ENCODE measurements at regions not wholly inside any gene's neighbourhood (a gene's known extent, or its start where the extent isn't known, plus 50 kb on each side); places are given as distances from the start of the nearest gene placed in this dataset.
A peak's percentile ranks its signal among the peaks of the same experiment; 100 is the strongest.

DNA sequence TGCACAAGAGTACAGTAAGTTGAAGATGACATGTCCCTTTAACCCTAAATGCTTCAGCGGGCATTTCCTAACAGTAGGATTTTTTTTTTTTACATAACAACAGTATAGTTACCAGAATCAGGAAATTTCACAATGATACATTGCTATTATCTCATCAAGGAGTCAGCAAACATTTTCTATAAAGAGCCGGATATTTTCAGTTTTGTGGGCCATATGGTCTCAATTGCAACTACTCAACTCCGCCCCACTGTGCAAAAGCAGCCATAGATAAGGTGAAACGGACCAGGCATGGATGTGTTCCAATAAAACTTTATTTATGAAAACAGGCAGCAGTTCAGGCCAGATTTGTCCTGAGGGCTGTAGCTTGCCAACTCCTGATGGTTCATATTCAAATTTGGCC, 130.6 kb downstream of the SMAD6 start:
- no peak for DNase-seq

DNA sequence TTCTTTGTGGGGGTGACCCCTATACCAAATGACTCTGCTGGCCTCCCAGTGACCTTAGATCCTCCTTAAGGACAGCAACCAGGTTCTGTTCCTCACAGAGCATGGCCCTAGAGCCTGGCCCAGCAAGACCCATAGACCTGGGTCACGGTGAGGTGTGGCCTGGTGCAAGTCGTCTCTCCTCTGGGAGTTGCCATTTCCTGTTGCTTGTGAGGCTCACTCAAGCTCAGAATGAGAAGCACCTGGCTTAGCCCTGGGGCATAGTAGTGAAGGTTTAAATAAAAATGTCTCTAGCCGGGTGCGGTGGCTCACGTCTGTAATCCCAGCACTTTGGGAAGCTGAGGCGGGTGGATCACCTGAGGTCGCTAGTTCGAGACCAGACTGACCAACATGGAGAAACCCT, 131.3 kb downstream of the SMAD6 start:
- DNase-seq: no peak

DNA sequence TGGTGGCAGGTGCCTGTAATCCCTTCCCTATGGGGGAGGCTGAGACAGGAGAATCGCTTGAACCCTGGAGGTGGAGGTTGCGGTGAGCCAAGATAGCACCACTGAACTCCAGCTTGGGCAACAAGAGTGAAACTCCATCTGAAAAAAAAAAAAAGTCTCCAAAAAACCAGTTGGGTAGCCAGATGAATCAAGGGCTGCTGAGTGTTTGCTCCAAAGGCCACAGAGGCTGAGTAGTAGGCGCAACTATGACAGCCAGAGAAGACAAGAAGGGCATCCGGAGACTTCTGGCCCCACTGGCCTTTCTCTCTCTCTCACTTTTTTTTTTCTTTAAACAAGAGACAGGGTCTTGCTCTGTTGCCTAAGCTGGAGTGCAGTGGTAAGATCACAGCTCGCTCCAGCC, 131.8 kb downstream of the SMAD6 start:
- no peak for DNase-seq

DNA sequence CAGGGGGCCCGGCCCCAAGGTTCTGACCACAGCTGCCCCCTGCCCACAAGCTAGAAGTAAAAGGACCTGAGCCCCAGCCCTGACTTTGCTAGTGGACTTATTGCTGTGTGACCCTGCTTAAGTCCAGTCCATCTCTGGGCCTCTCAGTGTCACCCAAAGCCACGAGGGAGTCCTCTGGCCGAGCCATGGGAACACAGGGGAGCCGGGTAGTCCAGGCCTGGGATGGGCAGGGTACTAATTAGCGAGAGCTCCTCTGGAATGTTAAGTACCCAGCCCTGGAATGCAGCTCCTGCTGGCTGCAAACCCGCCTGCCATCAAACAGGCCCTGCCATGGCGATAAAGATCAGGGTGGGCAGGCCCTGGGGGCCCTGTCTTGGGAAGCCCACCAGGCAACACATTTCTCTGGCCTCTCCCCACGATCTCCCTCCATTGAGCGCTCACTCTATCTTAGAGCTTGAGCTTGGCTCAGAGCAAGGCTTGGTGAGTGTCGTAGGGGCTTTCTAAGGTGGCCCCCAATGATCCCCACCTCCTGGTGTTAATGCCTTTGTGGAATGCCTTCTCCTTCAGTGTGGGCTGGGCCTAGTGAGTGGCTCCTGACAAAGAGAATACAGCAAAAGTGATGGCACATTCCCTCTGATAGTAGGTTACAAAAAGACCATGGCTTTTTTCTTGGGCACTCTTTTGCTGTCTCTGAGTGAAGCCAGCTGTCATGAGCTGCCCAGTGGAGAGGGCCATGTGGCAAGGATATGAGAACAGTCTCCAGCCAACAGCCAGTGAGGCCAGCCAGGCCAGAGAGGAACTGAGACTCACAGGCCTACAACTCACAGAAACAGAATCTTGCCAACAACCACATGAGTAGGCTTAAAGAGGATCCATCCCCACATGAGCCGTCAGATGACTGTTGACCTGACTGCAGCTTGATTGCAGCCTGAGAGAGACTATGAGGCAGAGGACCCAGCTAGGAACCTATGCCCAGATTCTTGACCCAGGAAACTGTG, 133.1 kb downstream of the SMAD6 start:
- peak; percentile 65 for DNase-seq

DNA sequence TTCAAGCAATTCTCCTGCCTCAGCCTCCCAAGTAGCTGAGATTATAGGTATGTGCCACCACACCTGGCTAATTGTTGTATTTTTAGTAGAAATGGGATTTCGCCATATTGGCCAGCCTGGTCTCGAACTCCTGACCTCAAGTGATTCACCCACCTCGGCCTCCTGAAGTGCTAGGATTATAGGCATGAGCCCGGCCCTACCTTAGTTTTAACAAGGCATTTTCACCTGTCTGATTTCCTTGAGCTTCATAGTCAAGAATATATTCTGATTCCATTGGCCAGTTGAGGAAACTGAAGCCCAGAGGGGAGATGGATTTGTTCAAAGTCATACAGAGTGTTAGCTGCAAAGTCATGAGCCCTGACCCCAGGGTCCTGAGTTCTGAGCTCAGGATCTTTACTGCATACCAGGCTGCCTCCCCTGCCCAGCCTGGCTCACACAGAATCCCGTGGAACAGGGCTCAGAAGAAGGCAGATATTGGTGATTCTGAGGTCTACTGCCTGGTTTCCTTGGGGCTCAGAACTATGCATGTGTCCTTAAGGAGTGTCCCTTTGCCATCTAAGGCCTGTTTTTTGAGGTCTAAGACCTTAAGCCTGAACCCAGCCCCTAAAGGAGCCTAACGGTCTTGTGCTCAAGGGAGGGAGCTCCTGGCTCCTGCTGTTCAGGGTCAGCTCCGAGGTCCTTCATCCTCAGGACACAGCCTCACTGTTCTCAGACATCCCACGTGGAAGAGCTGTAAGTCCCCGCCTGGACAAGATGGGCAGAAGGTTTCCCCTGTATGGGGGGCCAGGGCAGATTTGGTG, 134.4 kb downstream of the SMAD6 start:
- DNase-seq: no peak

DNA sequence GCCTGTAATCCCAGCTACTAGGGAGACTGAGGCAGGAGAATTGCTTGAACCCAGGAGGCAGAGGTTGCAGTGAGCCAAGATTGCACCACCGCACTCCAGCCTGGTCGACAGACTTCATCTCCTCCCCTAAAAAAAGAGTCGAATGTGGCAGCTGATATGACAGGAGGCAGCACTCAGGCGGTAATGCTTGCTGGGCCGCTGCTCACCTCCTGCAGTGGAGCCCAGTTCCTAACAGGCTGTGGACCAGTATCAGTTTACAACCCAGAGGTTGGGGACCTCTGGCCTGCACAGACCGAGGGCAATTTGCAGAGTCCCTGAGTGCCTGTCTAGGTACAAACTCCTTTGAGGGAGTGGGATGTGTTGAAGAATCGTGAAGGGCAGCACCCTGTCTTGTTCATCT, 136.2 kb downstream of the SMAD6 start:
- no peak for DNase-seq

DNA sequence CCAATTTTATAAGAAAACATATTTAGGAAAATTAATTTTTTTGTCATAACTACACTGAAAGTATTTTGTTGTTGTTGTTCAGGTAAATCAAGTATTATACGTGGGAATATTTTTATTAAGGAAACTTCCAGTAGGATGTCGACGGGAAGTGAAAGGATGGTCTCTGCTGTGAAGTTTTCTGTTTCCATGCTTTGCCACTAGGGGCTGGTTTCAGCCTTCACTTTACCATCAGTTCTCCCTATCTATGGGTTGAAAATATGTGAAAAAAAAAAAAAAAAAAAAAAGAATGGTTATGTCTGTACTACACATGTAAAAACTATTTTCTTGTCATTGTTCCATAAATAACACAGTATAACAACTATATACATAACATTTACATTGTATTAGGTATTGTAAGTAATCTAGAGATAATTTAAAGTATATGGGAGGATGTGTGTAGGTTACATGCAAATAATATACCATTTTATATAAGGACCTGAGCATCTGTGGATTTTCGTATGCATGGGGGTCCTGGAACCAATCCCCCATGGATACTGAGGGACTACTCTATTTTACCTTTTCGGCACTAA, 136.7 kb downstream of the SMAD6 start:
- DNase-seq: peak; percentile 36

DNA sequence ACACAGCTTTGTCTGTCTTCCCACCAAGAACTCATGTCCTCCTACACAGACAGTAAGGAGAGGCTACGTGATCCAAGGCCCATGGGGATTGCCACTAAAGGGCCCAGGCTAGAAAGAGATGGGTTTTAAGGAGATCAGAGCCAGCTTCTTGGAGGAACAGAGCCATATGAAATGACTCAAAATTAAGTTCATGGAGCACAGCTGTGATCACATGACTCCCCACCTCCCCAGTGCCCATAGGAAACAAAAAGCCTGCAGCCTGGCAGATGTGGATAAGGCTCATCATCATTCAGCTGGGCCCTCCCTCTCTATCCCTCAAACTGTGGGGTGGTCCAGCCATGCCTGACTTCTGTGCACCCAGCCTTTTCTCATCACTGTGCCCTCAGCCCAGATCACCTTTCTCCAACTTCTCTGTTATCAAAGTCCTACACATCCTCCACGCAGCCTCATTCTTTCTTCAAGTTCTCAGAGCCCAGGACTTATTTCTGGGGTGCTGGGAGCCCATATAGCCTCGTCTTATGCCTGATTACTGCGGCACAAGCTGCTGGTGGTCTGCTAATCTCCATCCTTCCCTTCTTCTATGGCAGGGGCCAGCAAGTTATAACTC, 137.6 kb downstream of the SMAD6 start:
- DNase-seq: no peak

DNA sequence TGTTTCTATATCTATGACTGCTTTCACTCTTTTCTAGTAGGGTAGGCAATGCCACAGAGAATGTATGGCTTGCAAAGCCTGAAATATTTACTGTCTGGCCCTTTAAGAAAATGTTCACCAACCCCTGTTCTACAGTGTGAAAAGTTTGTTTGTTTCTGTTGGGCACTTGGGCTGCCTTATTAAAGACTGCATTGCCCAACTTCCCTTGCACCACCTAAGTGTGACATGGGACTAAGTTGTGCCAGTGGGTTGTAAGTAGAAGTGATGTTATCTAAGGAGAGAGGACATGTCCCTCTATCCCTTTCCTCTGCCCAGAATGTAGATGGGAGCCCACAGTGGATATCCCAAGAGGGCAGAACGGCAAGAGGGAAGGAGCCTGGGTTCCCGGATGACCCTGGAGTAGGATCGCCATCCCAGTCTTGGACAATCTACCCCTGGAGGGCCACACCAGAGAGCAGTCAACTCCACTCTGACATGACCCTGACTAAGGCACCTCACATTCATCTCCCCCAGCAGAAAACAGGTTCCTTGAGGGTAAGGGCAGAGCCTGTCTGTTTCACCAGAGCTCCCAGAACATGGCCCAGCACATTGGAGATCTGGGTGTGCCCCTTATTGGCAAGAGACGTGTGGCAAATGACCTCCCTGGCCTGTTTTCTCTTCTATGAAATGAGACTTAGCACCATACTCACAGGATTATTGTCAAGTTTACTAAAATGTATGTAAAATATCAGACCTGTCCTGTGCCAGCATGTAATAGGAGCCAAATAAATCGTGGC, 138.8 kb downstream of the SMAD6 start:
- no peak for DNase-seq

DNA sequence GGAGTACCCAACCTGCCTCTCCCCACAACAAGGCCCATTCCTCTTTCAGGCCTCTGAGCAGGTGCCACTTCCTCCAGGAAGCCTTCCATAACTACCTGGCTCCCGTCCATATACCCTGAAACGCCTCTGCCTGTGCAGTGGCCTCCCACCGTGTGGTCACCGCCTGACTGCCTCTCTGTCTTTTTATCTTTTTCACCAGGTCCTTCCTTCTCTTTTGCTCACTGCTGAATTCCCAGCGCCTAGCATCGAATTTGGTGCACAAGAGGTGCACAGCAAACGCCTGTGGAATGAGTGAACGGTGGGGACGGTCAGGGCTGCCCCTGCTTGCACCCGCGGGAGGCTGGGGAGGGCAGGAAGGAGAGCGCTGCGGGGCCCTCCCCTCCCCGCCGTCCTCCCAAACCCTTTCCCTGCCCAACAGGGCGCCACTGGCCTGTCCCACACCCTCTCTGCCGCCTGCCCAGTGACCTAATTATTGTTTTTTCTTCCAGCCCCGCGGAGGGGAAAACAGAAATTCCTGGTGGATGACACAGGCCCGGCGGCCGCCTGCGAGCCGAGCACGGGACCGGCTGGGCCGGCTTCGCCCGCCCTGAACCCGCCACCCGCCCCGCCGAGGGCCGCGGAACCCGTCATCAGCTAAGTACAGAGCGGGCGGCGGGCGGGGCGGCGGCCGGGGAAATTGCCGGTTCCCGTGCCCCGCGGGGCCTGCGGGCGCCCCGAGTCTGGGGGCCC, 140.1 kb downstream of the SMAD6 start:
- DNase-seq: peak; percentile 28

DNA sequence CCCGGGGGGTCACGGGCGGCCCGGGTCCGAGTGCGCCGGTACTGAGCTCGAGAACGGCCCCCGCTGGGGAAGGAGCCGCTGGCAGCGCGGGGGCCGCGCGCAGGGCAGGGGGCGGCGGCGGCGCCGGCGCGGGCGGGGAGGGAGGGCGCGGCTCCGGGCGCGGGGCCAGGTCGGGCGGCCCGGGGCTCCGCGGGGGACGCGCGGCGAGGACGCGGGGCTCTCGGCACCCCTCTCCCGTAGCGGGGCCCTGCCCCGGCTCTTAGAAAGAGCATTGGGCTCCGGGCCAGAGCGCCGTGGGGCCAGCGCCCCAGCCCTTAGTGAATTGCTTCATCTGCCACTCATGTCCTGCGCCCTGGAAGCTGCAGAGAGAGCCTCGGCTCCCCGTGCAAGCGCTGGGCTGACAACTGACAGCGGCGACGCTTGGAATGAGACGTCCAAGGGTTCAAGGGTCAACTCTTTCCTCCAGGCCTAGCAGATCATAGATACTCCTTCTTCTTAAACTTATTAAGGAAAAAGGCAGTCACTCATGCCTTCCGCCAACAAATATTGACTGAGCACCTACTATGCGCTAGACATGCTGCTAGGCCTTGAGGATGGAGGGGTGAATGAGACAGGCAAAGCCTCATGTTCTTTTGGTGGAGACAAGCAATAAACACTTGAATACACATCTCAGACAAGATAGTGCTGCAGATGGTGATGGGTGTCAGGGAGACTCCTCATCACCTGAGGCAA, 140.8 kb downstream of the SMAD6 start:
- DNase-seq: peak; percentile 46

DNA sequence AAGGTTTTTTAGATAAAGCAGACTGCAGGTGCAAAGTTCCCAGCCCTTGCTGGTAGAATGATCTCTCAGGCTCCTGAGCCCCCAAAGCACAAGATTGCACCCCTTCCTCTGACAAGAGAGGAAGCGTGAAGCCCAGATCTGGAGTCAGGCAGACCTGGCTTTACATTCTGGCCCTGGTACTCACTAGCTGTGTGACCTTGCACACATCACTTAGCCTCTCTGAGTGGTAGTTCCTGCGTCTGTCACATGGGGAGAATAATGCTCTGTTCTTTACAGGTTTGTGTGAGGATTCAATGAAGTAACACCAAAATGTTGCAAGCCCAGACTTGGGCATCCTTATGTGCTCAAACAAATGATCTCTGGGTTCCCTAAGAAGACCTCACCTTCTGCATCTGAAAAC, 141.5 kb downstream of the SMAD6 start:
- DNase-seq: no peak

DNA sequence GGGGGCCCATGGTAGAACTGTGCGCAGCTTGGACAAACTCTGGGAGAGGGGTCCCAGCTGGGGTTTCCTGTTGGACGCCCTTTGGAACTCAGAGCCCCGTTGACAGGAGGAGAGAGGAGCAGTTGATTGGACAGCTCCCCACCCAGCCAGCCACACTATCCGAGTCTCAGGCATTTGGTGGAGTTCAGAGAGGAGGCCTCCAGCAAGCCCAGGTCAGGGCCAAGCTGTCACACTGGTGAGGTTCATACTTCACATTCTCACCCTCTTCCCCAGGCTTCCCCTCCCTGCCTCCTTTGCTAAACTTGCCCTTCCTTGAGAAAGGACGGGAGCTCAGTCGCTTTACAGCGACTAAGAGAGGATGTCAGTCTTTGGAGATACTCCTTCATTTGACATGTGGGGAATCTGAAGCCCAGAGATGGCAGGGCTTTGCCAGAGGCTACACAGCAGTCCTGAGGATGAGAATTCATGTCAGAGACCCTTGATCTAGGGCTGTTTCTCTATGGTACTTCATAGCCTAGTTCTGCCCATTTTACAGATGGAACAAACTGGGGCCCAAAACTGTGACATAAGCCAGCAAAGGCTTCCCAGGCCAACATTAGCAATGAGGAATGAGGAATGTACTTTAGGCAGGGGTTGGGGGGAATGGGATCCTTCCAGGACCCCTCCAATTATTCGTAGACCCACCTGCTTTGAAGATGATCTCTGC, 142.2 kb downstream of the SMAD6 start:
- no peak for DNase-seq

DNA sequence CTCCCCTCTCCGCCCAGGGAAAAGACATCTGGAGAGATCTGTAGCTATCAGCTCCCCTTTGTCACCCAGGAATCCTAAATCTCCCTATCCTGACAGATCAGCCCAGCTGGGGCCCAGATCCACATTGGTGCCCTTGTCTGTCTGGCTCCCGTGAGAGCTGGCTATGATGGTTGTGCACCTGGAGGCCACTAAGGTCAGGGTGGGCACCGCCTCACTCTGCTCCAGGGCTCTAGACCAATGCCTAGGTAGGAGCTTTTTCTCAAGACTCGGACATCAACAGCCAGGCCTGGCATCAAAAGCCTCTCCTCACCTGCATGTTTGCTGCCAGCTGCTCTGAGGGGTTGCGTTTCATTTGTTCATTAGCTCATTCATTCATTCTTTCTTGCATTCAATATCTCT, 142.7 kb downstream of the SMAD6 start:
- no peak for DNase-seq

DNA sequence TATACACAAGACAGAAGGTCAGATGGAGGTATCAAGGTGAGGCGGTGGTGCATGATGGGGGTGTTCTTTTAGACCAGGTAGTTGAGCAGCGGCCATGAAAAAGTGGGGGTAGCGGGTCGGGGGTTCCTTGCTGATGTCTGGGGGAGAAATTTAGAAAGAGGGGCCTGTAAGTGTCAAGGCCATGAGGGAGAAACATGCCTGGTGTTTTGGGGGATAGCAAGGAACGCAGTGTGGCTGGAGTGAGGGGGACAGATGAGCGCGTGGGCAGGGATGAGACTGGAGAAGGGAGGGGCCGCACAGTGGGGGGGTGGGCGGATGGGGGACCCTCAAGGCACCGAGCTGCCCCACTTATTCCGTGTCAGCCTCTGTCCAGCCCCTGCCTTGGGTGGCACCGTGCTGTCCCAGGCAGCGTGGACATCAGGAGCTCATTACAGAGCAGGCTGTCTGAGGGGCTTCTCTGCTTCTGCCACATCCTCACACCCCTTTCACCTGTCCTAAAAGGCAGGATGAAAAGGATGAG, 143.3 kb downstream of the SMAD6 start:
- no peak for DNase-seq

DNA sequence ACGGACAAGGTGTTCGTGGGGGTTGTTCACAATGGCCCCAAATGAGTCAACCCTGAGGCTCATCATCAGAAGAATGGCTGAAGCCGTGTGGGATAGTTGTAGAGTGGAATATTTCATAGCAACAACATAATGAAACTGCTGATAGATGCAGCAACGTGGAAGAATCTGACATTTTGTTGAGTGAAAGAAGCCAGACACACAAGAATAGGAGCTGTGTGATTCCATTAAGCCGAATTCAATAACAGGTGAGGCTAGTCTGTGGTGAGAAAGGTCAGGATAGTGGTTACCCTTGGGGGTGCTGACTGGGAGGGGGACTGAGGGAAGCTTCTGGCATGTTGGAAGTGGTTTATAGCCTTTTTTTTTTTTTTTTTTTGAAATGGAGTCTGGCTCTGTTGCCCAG, 144.0 kb downstream of the SMAD6 start:
- DNase-seq: no peak

DNA sequence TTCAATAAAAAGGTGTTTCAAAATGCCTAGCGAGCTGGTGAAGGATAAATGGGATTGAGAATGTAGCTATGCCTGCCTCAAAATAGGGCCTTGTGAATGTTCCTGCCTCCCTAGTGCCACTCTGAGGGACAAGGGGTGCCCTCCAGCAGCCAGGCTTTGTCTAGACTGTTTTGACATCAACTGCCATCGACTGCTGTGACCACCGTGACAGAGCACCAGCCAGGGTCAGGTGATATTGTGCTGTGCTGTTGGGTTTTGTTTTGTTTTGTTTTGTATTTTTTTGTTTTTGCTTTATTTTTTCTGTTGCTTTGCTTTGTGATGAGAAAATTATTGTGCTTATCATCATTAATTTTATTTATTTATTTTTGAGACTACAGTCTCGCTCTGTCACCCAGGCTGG, 144.8 kb downstream of the SMAD6 start:
- DNase-seq: no peak

DNA sequence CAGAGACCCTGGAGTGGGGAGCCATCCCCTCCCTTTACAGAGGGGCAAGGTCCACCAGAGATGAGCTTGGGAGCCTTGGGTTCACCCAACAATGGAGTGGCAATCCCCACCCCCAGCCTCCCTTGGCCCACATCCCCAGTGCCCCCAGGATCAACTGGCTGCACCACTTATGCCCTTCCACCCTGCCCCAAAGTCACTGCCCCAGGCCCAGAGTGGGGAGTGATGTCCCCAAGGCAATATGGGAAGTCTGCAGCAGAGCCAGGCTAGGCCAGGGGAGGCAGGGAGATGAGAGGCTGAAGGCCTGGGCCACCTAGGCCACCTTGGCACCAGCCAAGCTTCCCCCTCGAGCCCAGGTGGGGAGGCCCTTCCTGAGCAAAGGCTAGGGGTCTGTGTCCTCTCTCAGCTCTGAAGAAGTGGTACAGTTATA, 145.5 kb downstream of the SMAD6 start:
- no peak for DNase-seq

DNA sequence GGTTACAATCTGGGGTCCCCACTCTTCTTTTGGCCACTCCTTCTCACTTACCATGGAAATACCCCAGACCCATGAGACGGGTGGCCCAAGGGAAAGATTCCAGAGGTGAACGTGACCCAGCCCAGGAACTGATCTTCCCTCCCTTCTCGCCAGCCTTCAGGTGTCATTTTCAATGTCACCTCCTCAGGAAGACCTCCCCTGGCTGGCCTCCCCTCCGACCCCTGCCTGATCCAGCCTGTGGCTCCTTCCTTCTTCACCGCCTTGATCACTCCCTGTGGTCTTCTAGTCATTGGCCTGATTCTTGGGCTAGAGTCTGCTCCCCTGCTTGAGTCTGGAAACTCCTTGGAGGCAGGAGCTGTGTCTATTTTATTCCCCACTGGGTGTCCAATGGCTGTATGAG, 146.1 kb downstream of the SMAD6 start:
- DNase-seq: no peak
